ENCODE measurements at regions not wholly inside any gene's neighbourhood (a gene's known extent, or its start where the extent isn't known, plus 50 kb on each side); places are given as distances from the start of the nearest gene placed in this dataset.

DNA sequence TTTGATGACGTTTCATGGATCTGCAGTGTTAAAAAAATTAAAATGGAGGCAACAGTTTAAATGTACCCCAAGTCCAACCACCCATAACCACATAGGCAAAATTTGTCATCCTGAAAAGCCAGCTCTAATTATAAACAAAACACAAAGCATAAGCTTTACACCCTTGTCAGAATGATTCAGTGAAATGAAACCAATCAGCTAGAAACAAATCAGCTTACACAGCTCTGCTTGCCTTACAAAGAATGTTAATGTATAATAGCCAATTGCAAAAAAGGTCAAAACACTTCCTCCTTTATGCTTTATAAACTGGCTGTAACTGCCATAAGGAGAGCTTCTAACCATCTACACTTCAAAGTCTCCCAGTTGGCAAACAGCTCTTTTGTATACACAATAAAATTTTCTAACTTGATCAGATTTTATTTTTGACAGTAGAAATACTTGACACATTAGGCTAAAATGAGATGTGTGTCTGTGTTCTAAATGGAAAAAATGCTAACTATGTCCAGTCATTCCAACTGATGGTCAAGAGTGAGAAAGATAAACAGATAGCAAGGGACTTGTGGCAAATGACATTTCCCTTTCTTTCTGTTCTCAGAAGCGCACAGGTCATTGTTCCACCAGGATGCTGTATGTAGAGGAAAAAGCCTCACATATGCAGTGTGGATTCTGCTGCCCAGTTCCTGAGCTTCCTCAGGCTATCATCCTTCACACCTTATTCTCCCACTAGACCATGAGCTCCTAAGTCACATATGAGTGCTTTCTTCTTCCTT lies 344.3 kb upstream of the ID4 start:
- H3K9me3 ChIP-seq (ENCODE audit: severe bottlenecking), result no peaks in the 10 kb centered on the region

GRCh38 chr6:19501737-19502245 lies 335.4 kb upstream of the ID4 start:
- ATAC-seq (ENCODE audit: low read depth) (no peak), DNase-seq (ENCODE audit: low spot score) (no peak)
- Histone ChIP-seq H3K27me3 (ENCODE audit: insufficient read depth, poor library complexity, severe bottlenecking) (no peaks in the 10 kb centered on the region), H3K4me3 (ENCODE audit: severe bottlenecking) (no peak overlapping the region), H3K27ac (ENCODE audit: poor library complexity, severe bottlenecking) (no peak overlapping the region), H3K9me3 (ENCODE audit: severe bottlenecking) (no peaks in the 10 kb centered on the region), H3K4me1 (ENCODE audit: insufficient read depth, poor library complexity, severe bottlenecking) (no peaks in the 10 kb centered on the region), H3K36me3 (ENCODE audit: low read depth) (no peaks in the 10 kb centered on the region)
- TF ChIP-seq CTCF (IDR thresholded peaks at IDR 0.05; ENCODE audit: poor library complexity, severe bottlenecking), result no peak

More for the DNA sequence above, 344.3 kb upstream of the ID4 start:
- no peak for TF ChIP-seq CTCF (IDR thresholded peaks at IDR 0.05; ENCODE audit: poor library complexity, severe bottlenecking)
- H3K36me3 ChIP-seq (ENCODE audit: low read depth), result no peaks in the 10 kb centered on the region
- DNase-seq (ENCODE audit: low spot score) (no peak), ATAC-seq (ENCODE audit: low read depth) (no peak)
- no peaks in the 10 kb centered on the region for H3K27me3 ChIP-seq (ENCODE audit: insufficient read depth, poor library complexity, severe bottlenecking)
- no peak overlapping the region for H3K27ac ChIP-seq (ENCODE audit: poor library complexity, severe bottlenecking)
- H3K4me3 ChIP-seq (ENCODE audit: severe bottlenecking), result no peak overlapping the region
- H3K4me1 ChIP-seq (ENCODE audit: insufficient read depth, poor library complexity, severe bottlenecking), result no peaks in the 10 kb centered on the region

- no peaks in the 10 kb centered on the region for H3K9me3 ChIP-seq (ENCODE audit: severe bottlenecking)
- ATAC-seq (ENCODE audit: low read depth) (no peak), DNase-seq (ENCODE audit: low spot score) (no peak)
- no peak overlapping the region for H3K27ac ChIP-seq (ENCODE audit: poor library complexity, severe bottlenecking)
- H3K36me3 ChIP-seq (ENCODE audit: low read depth), result no peaks in the 10 kb centered on the region
- H3K4me3 ChIP-seq (ENCODE audit: severe bottlenecking), result no peak overlapping the region
- no peak for TF ChIP-seq CTCF (IDR thresholded peaks at IDR 0.05; ENCODE audit: poor library complexity, severe bottlenecking)
- no peaks in the 10 kb centered on the region for H3K4me1 ChIP-seq (ENCODE audit: insufficient read depth, poor library complexity, severe bottlenecking)
- H3K27me3 ChIP-seq (ENCODE audit: insufficient read depth, poor library complexity, severe bottlenecking), result no peaks in the 10 kb centered on the region
Observed at GRCh38 chr6:19502301-19502700, 334.9 kb upstream of the ID4 start.

DNA sequence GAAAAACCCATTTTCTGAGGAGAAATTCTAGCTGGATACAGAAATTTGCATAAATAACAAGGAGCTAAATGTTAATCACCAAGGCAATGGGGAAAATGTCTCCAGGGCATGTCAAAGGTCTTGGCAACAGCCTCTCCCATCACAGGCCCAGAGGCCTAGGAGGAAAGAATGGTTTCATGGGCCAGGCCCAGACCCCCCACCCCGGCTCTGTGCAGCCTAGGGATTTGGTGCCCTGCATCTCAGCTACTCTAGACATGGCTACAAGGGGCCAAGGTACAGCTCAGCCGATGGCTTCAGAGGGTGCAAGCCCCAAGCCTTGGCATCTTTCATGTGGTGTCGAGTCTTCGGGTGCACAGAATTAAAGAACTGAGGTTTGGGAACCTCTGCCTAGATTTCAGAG lies 321.2 kb upstream of the ID4 start:
- Histone ChIP-seq H3K27ac (ENCODE audit: poor library complexity, severe bottlenecking) (no peak overlapping the region), H3K36me3 (ENCODE audit: low read depth) (no peaks in the 10 kb centered on the region), H3K9me3 (ENCODE audit: severe bottlenecking) (no peaks in the 10 kb centered on the region), H3K27me3 (ENCODE audit: insufficient read depth, poor library complexity, severe bottlenecking) (peaks cover 3% of the 10 kb centered on the region), H3K4me1 (ENCODE audit: insufficient read depth, poor library complexity, severe bottlenecking) (no peaks in the 10 kb centered on the region), H3K4me3 (ENCODE audit: severe bottlenecking) (no peak overlapping the region)
- no peak for TF ChIP-seq CTCF (IDR thresholded peaks at IDR 0.05; ENCODE audit: poor library complexity, severe bottlenecking)
- no peak for DNase-seq (ENCODE audit: low spot score)
- ATAC-seq (ENCODE audit: low read depth), result no peak

DNA sequence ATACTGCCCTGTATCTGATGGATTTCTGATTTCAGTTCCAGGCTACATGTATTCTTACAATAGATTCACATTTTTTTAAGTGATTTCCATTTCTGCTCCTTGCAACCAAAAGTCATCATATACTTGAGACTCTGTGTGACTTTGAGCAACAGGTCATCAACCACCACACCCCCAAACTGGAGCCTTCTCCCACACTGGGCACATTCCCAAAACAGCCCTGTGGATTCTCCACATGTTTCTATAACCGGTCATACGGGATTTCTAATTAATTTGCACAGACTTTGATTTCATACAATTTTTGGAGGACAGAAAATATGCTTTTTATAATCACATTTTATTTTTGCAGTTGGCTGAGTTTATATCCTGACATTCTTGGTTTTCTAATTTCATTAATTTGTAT lies 317.2 kb upstream of the ID4 start:
- no peak for TF ChIP-seq CTCF (IDR thresholded peaks at IDR 0.05; ENCODE audit: poor library complexity, severe bottlenecking)
- no peak for DNase-seq (ENCODE audit: low spot score)
- Histone ChIP-seq H3K36me3 (ENCODE audit: low read depth) (no peaks in the 10 kb centered on the region), H3K4me3 (ENCODE audit: severe bottlenecking) (no peak overlapping the region), H3K27me3 (ENCODE audit: insufficient read depth, poor library complexity, severe bottlenecking) (no peaks in the 10 kb centered on the region), H3K9me3 (ENCODE audit: severe bottlenecking) (no peaks in the 10 kb centered on the region), H3K27ac (ENCODE audit: poor library complexity, severe bottlenecking) (no peak overlapping the region), H3K4me1 (ENCODE audit: insufficient read depth, poor library complexity, severe bottlenecking) (no peaks in the 10 kb centered on the region)
- no peak for ATAC-seq (ENCODE audit: low read depth)

Data from RWPE2 (cell line).